ENCODE measurements at regions not wholly inside any gene's neighbourhood (a gene's known extent, or its start where the extent isn't known, plus 50 kb on each side); places are given as distances from the start of the nearest gene placed in this dataset.

- H3K4me3 Mint-ChIP-seq (ENCODE audit: unreplicated experiment): no peak overlapping the region
- POLR2A ChIA-PET: no interaction called here
- no peaks in the 10 kb centered on the region for H3K27me3 Mint-ChIP-seq (ENCODE audit: insufficient read depth, unreplicated experiment)
- no peaks in the 10 kb centered on the region for H3K4me1 Mint-ChIP-seq (ENCODE audit: insufficient read depth, unreplicated experiment)
- no peak overlapping the region for H3K27ac Mint-ChIP-seq (ENCODE audit: low read depth, unreplicated experiment)
- H3K36me3 Mint-ChIP-seq (ENCODE audit: insufficient read depth, unreplicated experiment): no peaks in the 10 kb centered on the region
- CTCF ChIA-PET: interaction anchor here (0.5 kb wide), 1 partner anchor 617 kb away, joined by 3 read pairs; no protein-coding TSS in a partner anchor
- no TSS peak for BruUV-seq (replicated peaks)
- no peak for TF ChIP-seq CTCF (IDR thresholded peaks at IDR 0.05; ENCODE audit: unreplicated experiment)
- H3K9me3 Mint-ChIP-seq (ENCODE audit: unreplicated experiment): no peaks in the 10 kb centered on the region
- intact Hi-C loops (cut with micrococcal nuclease): no loop called here
- DNase-seq (ENCODE audit: unreplicated experiment): no peak
Measured at GRCh38 chr3:35044190-35044589, 595.1 kb upstream of the ARPP21 start.

GRCh38 chr3:35045118-35045517, 594.2 kb upstream of the ARPP21 start:
- DNase-seq (ENCODE audit: unreplicated experiment): no peak
- CTCF ChIA-PET: no interaction called here
- POLR2A ChIA-PET: no interaction called here
- Mint-ChIP-seq H3K4me3 (ENCODE audit: unreplicated experiment) (no peak overlapping the region), H3K36me3 (ENCODE audit: insufficient read depth, unreplicated experiment) (no peaks in the 10 kb centered on the region), H3K27ac (ENCODE audit: low read depth, unreplicated experiment) (no peak overlapping the region), H3K4me1 (ENCODE audit: insufficient read depth, unreplicated experiment) (no peaks in the 10 kb centered on the region), H3K9me3 (ENCODE audit: unreplicated experiment) (no peaks in the 10 kb centered on the region), H3K27me3 (ENCODE audit: insufficient read depth, unreplicated experiment) (no peaks in the 10 kb centered on the region)
- no peak for TF ChIP-seq CTCF (IDR thresholded peaks at IDR 0.05; ENCODE audit: unreplicated experiment)
- intact Hi-C loops (cut with micrococcal nuclease): no loop called here
- no TSS peak for BruUV-seq (replicated peaks)

- Mint-ChIP-seq H3K27ac (ENCODE audit: low read depth, unreplicated experiment) (no peak overlapping the region), H3K9me3 (ENCODE audit: unreplicated experiment) (no peaks in the 10 kb centered on the region), H3K27me3 (ENCODE audit: insufficient read depth, unreplicated experiment) (no peaks in the 10 kb centered on the region), H3K4me3 (ENCODE audit: unreplicated experiment) (no peak overlapping the region), H3K4me1 (ENCODE audit: insufficient read depth, unreplicated experiment) (no peaks in the 10 kb centered on the region), H3K36me3 (ENCODE audit: insufficient read depth, unreplicated experiment) (no peaks in the 10 kb centered on the region)
- CTCF ChIA-PET: no interaction called here
- POLR2A ChIA-PET: no interaction called here
- DNase-seq (ENCODE audit: unreplicated experiment): no peak
- TF ChIP-seq CTCF (IDR thresholded peaks at IDR 0.05; ENCODE audit: unreplicated experiment): no peak
- BruUV-seq (replicated peaks): no TSS peak
- intact Hi-C loops (cut with micrococcal nuclease): no loop called here
Measured at GRCh38 chr3:35064761-35065160, 574.6 kb upstream of the ARPP21 start.

GRCh38 chr3:35065891-35066290, 573.4 kb upstream of the ARPP21 start:
- POLR2A ChIA-PET: no interaction called here
- no peak for TF ChIP-seq CTCF (IDR thresholded peaks at IDR 0.05; ENCODE audit: unreplicated experiment)
- Mint-ChIP-seq H3K9me3 (ENCODE audit: unreplicated experiment) (no peaks in the 10 kb centered on the region), H3K27ac (ENCODE audit: low read depth, unreplicated experiment) (no peak overlapping the region), H3K4me3 (ENCODE audit: unreplicated experiment) (no peak overlapping the region), H3K27me3 (ENCODE audit: insufficient read depth, unreplicated experiment) (no peaks in the 10 kb centered on the region), H3K36me3 (ENCODE audit: insufficient read depth, unreplicated experiment) (no peaks in the 10 kb centered on the region), H3K4me1 (ENCODE audit: insufficient read depth, unreplicated experiment) (no peaks in the 10 kb centered on the region)
- CTCF ChIA-PET: interaction anchor here (0.7 kb wide), 1 partner anchor 806 kb away, joined by 3 read pairs; no protein-coding TSS in a partner anchor
- DNase-seq (ENCODE audit: unreplicated experiment): no peak
- intact Hi-C loops (cut with micrococcal nuclease): no loop called here
- no TSS peak for BruUV-seq (replicated peaks)
